A673 (cell line): ENCODE measurements at regions not wholly inside any gene's neighbourhood (a gene's known extent, or its start where the extent isn't known, plus 50 kb on each side); places are given as distances from the start of the nearest gene placed in this dataset.
"Not testable (repeated sequence)": the region's sequence is repeated elsewhere in the genome, so short reads cannot be mapped to it uniquely, and the experiment has no call there.

ENCODE experiments used
- BruUV-seq: library from RNA; stranded (reverse); fragments of 400-500 nt; replicated peaks from 2 replicates; lab custom pipeline; 2021; lab: Mats Ljungman, UMichigan
- CTCF ChIA-PET: fragments of 300-600 bp; sonication (Branson Sonifier 250); formaldehyde crosslinking; loops from one replicate; lab custom pipeline; 2022; ENCODE audit warnings: antibody characterized with exemption; lab: Charles Lee
- POLR2A ChIA-PET: fragments of 300-600 bp; sonication (Branson Sonifier 250); formaldehyde crosslinking; loops from one replicate; lab custom pipeline; 2022; ENCODE audit warnings: antibody characterized with exemption; ENCODE audit not compliant: low non-redundant PET; lab: Charles Lee
- DNase-seq: peaks from one replicate; pipeline ENCODE4 v3.0.0-alpha.2; 2015; ENCODE audit warnings: low spot score
- H3K27ac ChIP-seq: fragments of 200-600 bp; sonication (generic); 2 replicates; pipeline ENCODE4 v1.5.1; 2016; ENCODE audit warnings: mixed run types, low read depth, mild to moderate bottlenecking, mixed read lengths, antibody characterized with exemption, low read length; ENCODE audit not compliant: poor library complexity, severe bottlenecking
- H3K27me3 ChIP-seq: fragments of 200-600 bp; sonication (generic); replicated peaks from 2 replicates; pipeline ENCODE4 v1.6.1; 2017; ENCODE audit warnings: mixed run types, low read depth, mild to moderate bottlenecking, mixed read lengths, antibody characterized with exemption, low read length; ENCODE audit not compliant: insufficient read depth, poor library complexity
- H3K36me3 ChIP-seq: fragments of 200-600 bp; sonication (generic); 2 replicates; pipeline ENCODE4 v1.6.1; 2016; ENCODE audit warnings: mixed run types, mild to moderate bottlenecking, mixed read lengths, antibody characterized with exemption, low read length; ENCODE audit not compliant: insufficient read depth, poor library complexity, severe bottlenecking
- H3K4me1 ChIP-seq: fragments of 200-600 bp; sonication (generic); 2 replicates; pipeline ENCODE4 v1.6.1; 2017; ENCODE audit warnings: mixed run types, mild to moderate bottlenecking, mixed read lengths, antibody characterized with exemption, low read length; ENCODE audit not compliant: insufficient read depth, poor library complexity, severe bottlenecking
- H3K4me3 ChIP-seq: fragments of 200-600 bp; sonication (generic); 2 replicates; pipeline ENCODE4 v1.5.1; 2016; ENCODE audit warnings: low read depth, mixed run types, mild to moderate bottlenecking, mixed read lengths, low read length; ENCODE audit not compliant: poor library complexity, severe bottlenecking
- H3K9me3 ChIP-seq: fragments of 200-600 bp; sonication (generic); 2 replicates; pipeline ENCODE4 v1.6.1; 2016; ENCODE audit warnings: mixed run types, low read depth, mild to moderate bottlenecking, mixed read lengths, antibody characterized with exemption, low read length; ENCODE audit not compliant: poor library complexity, severe bottlenecking
- intact Hi-C: fragments of 100-400 bp; cut with micrococcal nuclease; formaldehyde crosslinking; loops from one replicate; pipeline ENCODE4 v1.10.0; 2022; ENCODE audit not compliant: unreplicated experiment

- DNase-seq, H3K4me3 ChIP-seq, H3K9me3 ChIP-seq, CTCF ChIA-PET, H3K36me3 ChIP-seq, intact Hi-C loops, H3K27ac ChIP-seq, H3K4me1 ChIP-seq, BruUV-seq, POLR2A ChIA-PET, H3K27me3 ChIP-seq: not testable (repeated sequence)
Observed at GRCh38 chr9:39545079-39545478, 189.6 kb downstream of the SPATA31A1 start.

GRCh38 chr9:39550573-39550972 is 195.1 kb downstream of the SPATA31A1 start:
- H3K27me3 ChIP-seq, BruUV-seq, DNase-seq, intact Hi-C loops, POLR2A ChIA-PET, H3K9me3 ChIP-seq, H3K36me3 ChIP-seq, H3K4me3 ChIP-seq, H3K4me1 ChIP-seq, H3K27ac ChIP-seq, CTCF ChIA-PET: not testable (repeated sequence)

GRCh38 chr9:39551544-39551943 is 196.1 kb downstream of the SPATA31A1 start:
- peak; percentile 72 for DNase-seq
- H3K4me3 ChIP-seq, POLR2A ChIA-PET, intact Hi-C loops, H3K9me3 ChIP-seq, BruUV-seq, H3K27me3 ChIP-seq, H3K4me1 ChIP-seq, H3K36me3 ChIP-seq, CTCF ChIA-PET, H3K27ac ChIP-seq: not testable (repeated sequence)

GRCh38 chr9:39552242-39552881 is 196.9 kb downstream of the SPATA31A1 start:
- CTCF ChIA-PET, DNase-seq, H3K4me3 ChIP-seq, BruUV-seq, H3K36me3 ChIP-seq, H3K4me1 ChIP-seq, H3K27ac ChIP-seq, H3K9me3 ChIP-seq, POLR2A ChIA-PET, intact Hi-C loops, H3K27me3 ChIP-seq: not testable (repeated sequence)

GRCh38 chr9:39554352-39554751 is 198.9 kb downstream of the SPATA31A1 start:
- H3K4me1 ChIP-seq, H3K9me3 ChIP-seq, intact Hi-C loops, H3K27me3 ChIP-seq, H3K4me3 ChIP-seq, H3K27ac ChIP-seq, H3K36me3 ChIP-seq, POLR2A ChIA-PET, BruUV-seq, CTCF ChIA-PET: not testable (repeated sequence)
- peak; percentile 0 for DNase-seq
